Neural crest cell (in vitro differentiated cells): ENCODE measurements at regions not wholly inside any gene's neighbourhood (a gene's known extent, or its start where the extent isn't known, plus 50 kb on each side); places are given as distances from the start of the nearest gene placed in this dataset.

Experiments
- DNase-seq: peaks from one replicate; pipeline ENCODE4 v3.0.0; 2021; ENCODE audit warnings: low read depth, mixed read lengths, low spot score
- H3K27ac Mint-ChIP-seq: one replicate; pipeline ENCODE4 v1.8.0; 2021; ENCODE audit warnings: mild to moderate bottlenecking, mixed read lengths; ENCODE audit not compliant: unreplicated experiment
- H3K27me3 Mint-ChIP-seq: 2 replicates; pipeline ENCODE4 v1.8.0; 2021; ENCODE audit warnings: low read depth, mild to moderate bottlenecking, mixed read lengths
- H3K36me3 Mint-ChIP-seq: 2 replicates; pipeline ENCODE4 v1.8.0; 2021; ENCODE audit warnings: low read depth, mild to moderate bottlenecking, mixed read lengths
- H3K4me1 Mint-ChIP-seq: 2 replicates; pipeline ENCODE4 v1.8.0; 2021; ENCODE audit warnings: mixed read lengths
- H3K4me3 Mint-ChIP-seq: one replicate; pipeline ENCODE4 v1.8.0; 2021; ENCODE audit warnings: mild to moderate bottlenecking, mixed read lengths
- H3K9me3 Mint-ChIP-seq: 2 replicates; pipeline ENCODE4 v1.8.0; 2021; ENCODE audit warnings: mixed read lengths
- CTCF ChIP-seq: fragments of 200-600 bp; sonication (generic); conservative IDR thresholded peaks from 2 replicates; pipeline ENCODE4 v1.5.0; 2021; ENCODE audit warnings: antibody characterized with exemption, mild to moderate bottlenecking

- TF ChIP-seq CTCF, result no peak
- no peaks in the 10 kb centered on the region for H3K36me3 Mint-ChIP-seq
Observed at GRCh38 chr1:70554341-70554740, 143.3 kb downstream of the CTH start.

GRCh38 chr1:70556541-70556940 is 145.5 kb downstream of the CTH start:
- Mint-ChIP-seq H3K9me3 (no peaks in the 10 kb centered on the region), H3K27ac (no peak overlapping the region), H3K4me1 (no peaks in the 10 kb centered on the region), H3K36me3 (no peaks in the 10 kb centered on the region), H3K27me3 (peaks cover 10% of the 10 kb centered on the region), H3K4me3 (no peak overlapping the region)
- no peak for DNase-seq
- TF ChIP-seq CTCF, result no peak

More at GRCh38 chr1:70554341-70554740, 143.3 kb downstream of the CTH start:
- no peaks in the 10 kb centered on the region for H3K4me1 Mint-ChIP-seq
- H3K27ac Mint-ChIP-seq, result no peak overlapping the region
- peaks cover 12% of the 10 kb centered on the region for H3K27me3 Mint-ChIP-seq
- DNase-seq, result no peak
- no peaks in the 10 kb centered on the region for H3K9me3 Mint-ChIP-seq
- H3K4me3 Mint-ChIP-seq, result no peak overlapping the region

- no peak for DNase-seq
- Mint-ChIP-seq H3K27me3 (peaks cover 23% of the 10 kb centered on the region), H3K9me3 (no peaks in the 10 kb centered on the region), H3K4me3 (no peak overlapping the region), H3K27ac (no peak overlapping the region), H3K4me1 (no peaks in the 10 kb centered on the region), H3K36me3 (no peaks in the 10 kb centered on the region)
- TF ChIP-seq CTCF, result no peak
Observed at GRCh38 chr1:70567167-70567566, 156.1 kb downstream of the CTH start.

- Mint-ChIP-seq H3K36me3 (no peaks in the 10 kb centered on the region), H3K4me1 (no peaks in the 10 kb centered on the region), H3K27ac (no peak overlapping the region), H3K27me3 (peaks cover 6% of the 10 kb centered on the region), H3K4me3 (no peak overlapping the region), H3K9me3 (no peaks in the 10 kb centered on the region)
- TF ChIP-seq CTCF, result no peak
- DNase-seq, result no peak
Observed at GRCh38 chr1:70571191-70571590, 160.1 kb downstream of the CTH start.

GRCh38 chr1:70573317-70573843 is 162.3 kb downstream of the CTH start:
- Mint-ChIP-seq H3K36me3 (no peaks in the 10 kb centered on the region), H3K27me3 (peaks cover 6% of the 10 kb centered on the region), H3K4me1 (no peaks in the 10 kb centered on the region), H3K27ac (no peak overlapping the region), H3K4me3 (no peak overlapping the region), H3K9me3 (no peaks in the 10 kb centered on the region)
- DNase-seq, result no peak
- TF ChIP-seq CTCF, result no peak

- DNase-seq, result no peak
- Mint-ChIP-seq H3K36me3 (no peaks in the 10 kb centered on the region), H3K27me3 (no peaks in the 10 kb centered on the region), H3K9me3 (no peaks in the 10 kb centered on the region), H3K4me1 (no peaks in the 10 kb centered on the region), H3K27ac (no peak overlapping the region), H3K4me3 (no peak overlapping the region)
- TF ChIP-seq CTCF, result no peak
Observed at GRCh38 chr1:70581661-70582060, 170.6 kb downstream of the CTH start.
